Karpas-422 (cell line): ENCODE measurements at regions not wholly inside any gene's neighbourhood (a gene's known extent, or its start where the extent isn't known, plus 50 kb on each side); places are given as distances from the start of the nearest gene placed in this dataset.
"Not testable (repeated sequence)": the region's sequence is repeated elsewhere in the genome, so short reads cannot be mapped to it uniquely, and the experiment has no call there.

Experiments
- DNase-seq: peaks from one replicate; pipeline ENCODE4 v3.0.0-alpha.2; 2015
- H2AFZ ChIP-seq: fragments of 200-600 bp; sonication (generic); 2 replicates; pipeline ENCODE4 v1.6.1; 2014; ENCODE audit warnings: antibody characterized with exemption, low read length, mixed read lengths
- H3K27ac ChIP-seq: fragments of 200-600 bp; sonication (generic); 2 replicates; pipeline ENCODE4 v1.5.1; 2014; ENCODE audit warnings: mild to moderate bottlenecking, low read length, moderate library complexity
- H3K27me3 ChIP-seq: fragments of 200-600 bp; sonication (generic); 2 replicates; pipeline ENCODE4 v1.6.1; 2014; ENCODE audit warnings: low read length, mixed read lengths
- H3K36me3 ChIP-seq: fragments of 200-600 bp; sonication (generic); 2 replicates; pipeline ENCODE4 v1.6.1; 2014; ENCODE audit warnings: low read length, mixed read lengths; ENCODE audit not compliant: insufficient read depth
- H3K4me1 ChIP-seq: fragments of 200-600 bp; sonication (generic); 2 replicates; pipeline ENCODE4 v1.6.1; 2014; ENCODE audit warnings: mild to moderate bottlenecking, low read length, mixed read lengths
- H3K4me2 ChIP-seq: fragments of 200-600 bp; sonication (generic); 2 replicates; pipeline ENCODE4 v1.6.1; 2014; ENCODE audit warnings: low read length, low read depth, mild to moderate bottlenecking; ENCODE audit not compliant: poor library complexity, severe bottlenecking
- H3K4me3 ChIP-seq: fragments of 200-600 bp; sonication (generic); 2 replicates; pipeline ENCODE4 v1.5.1; 2014; ENCODE audit warnings: mild to moderate bottlenecking, antibody characterized with exemption, low read length, mixed read lengths
- H3K79me2 ChIP-seq: fragments of 200-600 bp; sonication (generic); 2 replicates; pipeline ENCODE4 v1.6.1; 2014; ENCODE audit warnings: mild to moderate bottlenecking, low read length, mixed read lengths
- H3K9ac ChIP-seq: fragments of 200-600 bp; sonication (generic); 2 replicates; pipeline ENCODE4 v1.6.0; 2014; ENCODE audit warnings: low read length
- H3K9me2 ChIP-seq: fragments of 200-600 bp; sonication (generic), shearing (Covaris generic); replicated peaks from 2 replicates; pipeline ENCODE4 v1.6.0; 2014; ENCODE audit warnings: mild to moderate bottlenecking, low read length, moderate library complexity; ENCODE audit not compliant: insufficient read depth
- H3K9me3 ChIP-seq: fragments of 300-700, 200-600 bp; sonication (generic); 2 replicates; pipeline ENCODE4 v1.6.1; 2014; ENCODE audit warnings: low read length, mixed read lengths
- H4K20me1 ChIP-seq: fragments of 200-600 bp; sonication (generic); 2 replicates; pipeline ENCODE4 v1.6.1; 2014; ENCODE audit warnings: mild to moderate bottlenecking, antibody characterized with exemption, low read length, low read depth; ENCODE audit not compliant: insufficient read depth

DNA sequence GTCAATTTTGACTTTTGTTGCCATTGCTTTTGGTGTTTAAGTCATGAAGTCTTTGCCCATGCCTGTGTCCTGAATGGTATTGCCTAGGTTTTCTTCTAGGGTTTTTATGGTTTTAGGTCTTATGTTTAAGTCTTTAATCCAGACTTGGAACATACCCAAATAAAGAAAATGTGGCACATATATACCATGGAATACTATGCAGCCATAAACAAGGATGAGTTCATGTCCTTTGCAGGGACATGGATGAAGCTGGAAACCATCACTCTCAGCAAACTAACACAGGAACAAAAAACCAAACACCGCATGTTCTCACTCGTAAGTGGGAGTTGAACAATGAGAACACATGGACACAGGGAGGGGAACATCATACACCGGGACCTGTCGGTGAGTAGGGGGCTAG lies 90.5 kb upstream of the MAP3K1 start:
- not testable (repeated sequence) for H3K9me3 ChIP-seq, H2AFZ ChIP-seq

DNA sequence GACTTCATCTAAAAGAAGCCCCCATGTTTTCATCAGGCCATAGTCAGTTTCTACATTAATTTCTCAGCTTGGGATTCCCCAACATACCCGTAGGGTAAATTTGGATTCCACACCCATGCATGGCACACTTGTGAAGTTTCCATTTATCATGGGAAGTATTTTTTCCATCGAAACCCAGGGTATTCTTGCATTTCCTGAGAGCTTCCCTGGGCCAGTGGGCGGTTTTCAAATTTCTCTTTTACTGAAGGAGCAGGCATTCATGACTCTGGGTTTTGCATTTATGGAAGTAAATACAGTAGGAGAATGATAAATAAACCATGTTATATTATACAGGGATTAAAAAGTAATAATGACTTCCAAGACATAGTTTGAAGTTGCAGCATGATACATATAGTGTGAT lies 93.0 kb upstream of the MAP3K1 start:
- Histone ChIP-seq H3K4me1 (peaks cover 4% of the 10 kb centered on the region; the same call in 1 of the 2 replicates), H3K4me3 (no peak overlapping the region), H3K27ac (no peak overlapping the region), H3K9me2 (no peaks in the 10 kb centered on the region), H2AFZ (no peak overlapping the region), H4K20me1 (no peaks in the 10 kb centered on the region), H3K27me3 (no peaks in the 10 kb centered on the region), H3K9ac (no peak overlapping the region), H3K9me3 (no peaks in the 10 kb centered on the region), H3K36me3 (no peaks in the 10 kb centered on the region), H3K79me2 (no peaks in the 10 kb centered on the region), H3K4me2 (no peak overlapping the region)
- DNase-seq, result no peak

More for the DNA sequence above, 90.5 kb upstream of the MAP3K1 start:
- not testable (repeated sequence) for H3K36me3 ChIP-seq, H3K4me3 ChIP-seq, H3K79me2 ChIP-seq, H3K27ac ChIP-seq, H3K9me2 ChIP-seq, H4K20me1 ChIP-seq, H3K9ac ChIP-seq, H3K4me2 ChIP-seq, DNase-seq, H3K27me3 ChIP-seq
- H3K4me1 ChIP-seq, result peaks cover 17% of the 10 kb centered on the region

DNA sequence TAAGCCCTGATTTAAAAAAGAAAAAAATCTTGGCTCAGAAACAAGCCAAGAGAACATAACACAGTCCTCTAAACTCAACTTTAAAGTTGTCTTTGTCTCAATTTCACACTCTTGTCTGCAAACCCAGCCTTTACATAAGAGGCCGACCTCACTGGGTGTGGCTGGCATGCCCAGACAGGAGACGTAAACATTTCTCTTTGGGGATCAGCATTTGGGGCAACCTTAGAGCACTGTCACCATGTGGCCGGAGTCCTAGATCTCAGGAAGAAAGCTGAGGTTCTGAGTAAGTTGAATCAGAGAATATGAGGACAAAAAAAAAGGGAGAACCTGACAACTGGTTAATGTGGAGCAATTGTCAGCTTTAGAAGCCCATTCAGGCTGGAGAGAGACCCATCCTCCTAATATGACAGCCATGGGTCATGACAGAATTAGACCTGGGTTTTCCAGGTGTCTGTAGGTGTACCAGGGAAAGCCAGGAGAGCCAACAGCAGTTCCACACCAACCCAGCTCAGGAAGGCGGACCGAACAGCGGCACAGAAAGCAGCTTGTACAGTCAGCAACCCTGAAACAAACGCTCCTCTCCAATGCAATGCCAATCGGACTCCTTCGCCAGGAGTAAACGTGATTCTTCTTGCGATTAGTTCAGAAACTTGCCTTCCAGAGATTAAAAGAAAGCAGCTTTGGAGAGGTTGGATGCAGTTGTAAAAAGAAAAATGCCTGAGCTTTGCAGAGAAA lies 97.9 kb upstream of the MAP3K1 start:
- no peak overlapping the region for H3K4me2 ChIP-seq
- no peaks in the 10 kb centered on the region for H3K4me1 ChIP-seq
- DNase-seq, result no peak
- H3K9me2 ChIP-seq, result no peaks in the 10 kb centered on the region
- H4K20me1 ChIP-seq, result no peaks in the 10 kb centered on the region
- H3K79me2 ChIP-seq, result no peaks in the 10 kb centered on the region
- no peaks in the 10 kb centered on the region for H3K9me3 ChIP-seq
- H3K36me3 ChIP-seq, result no peaks in the 10 kb centered on the region
- H3K9ac ChIP-seq, result no peak overlapping the region
- no peak overlapping the region for H3K27ac ChIP-seq
- no peak overlapping the region for H3K4me3 ChIP-seq
- no peak overlapping the region for H2AFZ ChIP-seq
- H3K27me3 ChIP-seq, result no peaks in the 10 kb centered on the region

DNA sequence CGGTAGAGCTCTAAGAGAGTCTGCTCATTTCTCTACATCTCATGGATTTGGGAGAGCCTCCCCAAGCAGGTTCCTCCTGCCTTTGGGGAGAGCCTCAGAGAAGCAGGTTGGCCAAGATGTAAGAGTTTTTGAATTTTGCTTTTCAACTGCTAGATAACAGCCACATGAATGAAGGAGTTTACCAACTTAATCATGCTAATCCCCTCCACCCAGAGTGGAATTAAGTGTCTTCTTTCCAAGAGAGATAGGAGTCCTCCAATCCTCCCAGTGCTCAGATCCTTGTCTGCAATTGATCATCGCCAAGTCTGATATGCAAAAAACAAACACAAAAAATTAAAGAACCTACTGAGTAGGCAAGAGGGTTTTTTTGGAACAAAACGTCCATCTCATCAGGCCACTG lies 99.4 kb upstream of the MAP3K1 start:
- Histone ChIP-seq H2AFZ (no peak overlapping the region), H3K27me3 (no peaks in the 10 kb centered on the region), H3K9me2 (no peaks in the 10 kb centered on the region), H3K9me3 (no peaks in the 10 kb centered on the region), H3K79me2 (no peaks in the 10 kb centered on the region), H3K27ac (no peak overlapping the region), H3K36me3 (no peaks in the 10 kb centered on the region), H4K20me1 (no peaks in the 10 kb centered on the region), H3K4me1 (peaks cover 3% of the 10 kb centered on the region; the same call in 1 of the 2 replicates), H3K4me3 (no peak overlapping the region), H3K4me2 (no peak overlapping the region), H3K9ac (no peak overlapping the region)
- no peak for DNase-seq

DNA sequence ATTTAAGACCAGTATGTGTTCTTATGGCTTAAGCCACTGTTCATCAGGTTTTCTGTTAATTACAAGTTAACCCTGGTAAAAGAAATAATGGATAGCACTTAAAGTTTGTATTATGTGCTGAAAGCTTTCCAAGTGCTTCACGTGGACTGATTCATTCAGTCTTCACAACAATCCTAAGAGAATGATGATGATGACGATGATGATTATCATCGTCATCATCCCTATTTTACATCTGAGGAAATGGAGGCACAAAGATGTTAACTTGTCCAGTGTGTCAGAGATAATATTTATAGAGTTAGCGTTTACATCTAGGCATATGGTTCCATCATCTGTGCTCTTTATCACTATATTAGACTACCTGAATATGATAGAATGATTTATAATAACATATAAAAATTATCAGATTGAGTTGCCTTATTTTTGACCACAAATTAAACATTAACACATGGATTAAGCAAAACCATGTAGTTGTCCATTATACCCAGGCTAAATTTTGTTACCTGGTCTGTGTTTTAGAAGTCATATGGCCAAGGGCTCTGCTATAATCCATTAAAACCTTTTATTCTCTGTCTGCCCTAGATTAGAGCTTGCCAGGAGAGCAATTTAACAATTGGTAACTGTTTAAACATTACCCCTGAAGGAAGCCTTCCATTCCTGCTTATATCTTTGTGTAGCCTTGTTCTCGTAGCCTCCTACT lies 102.3 kb upstream of the MAP3K1 start:
- Histone ChIP-seq H4K20me1 (no peaks in the 10 kb centered on the region), H3K9ac (no peak overlapping the region), H3K36me3 (no peaks in the 10 kb centered on the region), H3K27me3 (no peaks in the 10 kb centered on the region), H3K9me2 (no peaks in the 10 kb centered on the region), H2AFZ (no peak overlapping the region), H3K4me3 (no peak overlapping the region), H3K4me2 (no peak overlapping the region), H3K27ac (no peak overlapping the region), H3K9me3 (no peaks in the 10 kb centered on the region), H3K79me2 (no peaks in the 10 kb centered on the region), H3K4me1 (peaks cover 5% of the 10 kb centered on the region; the same call in 1 of the 2 replicates)
- no peak for DNase-seq

DNA sequence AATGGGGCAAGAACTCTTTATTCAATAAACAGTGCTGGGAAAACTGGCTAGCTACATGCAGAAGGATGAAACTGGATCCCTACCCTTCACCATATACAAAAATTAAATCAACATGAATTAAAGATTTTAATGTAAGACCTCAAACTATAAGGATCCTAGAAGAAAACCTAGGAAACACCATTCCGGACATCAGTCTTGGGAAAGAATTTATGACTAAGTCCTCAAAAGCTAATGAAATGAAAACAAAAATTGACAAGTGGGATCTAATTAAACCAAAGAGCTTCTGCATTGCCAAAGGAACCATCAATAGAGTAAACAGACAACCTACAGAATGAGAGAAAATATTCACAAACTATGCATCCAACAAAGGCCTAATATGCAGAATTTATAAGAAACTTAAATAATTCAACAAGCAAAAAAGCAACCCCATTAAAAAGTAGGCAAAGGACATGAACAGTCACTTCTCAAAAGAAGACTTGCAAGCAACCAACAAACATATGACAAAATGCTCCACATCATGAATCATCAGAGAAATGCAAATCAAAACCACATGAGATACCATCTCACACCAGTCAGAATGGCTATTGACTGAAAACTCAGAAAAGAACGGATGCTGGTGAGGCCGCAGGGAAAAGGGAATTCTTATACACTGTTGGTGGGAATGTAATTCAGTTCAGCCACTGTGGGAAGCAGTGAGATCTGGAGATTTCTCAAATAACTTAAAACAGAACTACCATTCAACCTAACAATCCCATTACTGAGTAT lies 104.3 kb upstream of the MAP3K1 start:
- DNase-seq, result no peak
- Histone ChIP-seq H3K79me2 (no peaks in the 10 kb centered on the region), H3K9ac (no peak overlapping the region), H3K36me3 (no peaks in the 10 kb centered on the region), H3K27ac (no peak overlapping the region), H2AFZ (no peak overlapping the region), H3K4me3 (no peak overlapping the region), H3K9me3 (no peaks in the 10 kb centered on the region), H4K20me1 (no peaks in the 10 kb centered on the region), H3K4me2 (no peak overlapping the region), H3K27me3 (no peaks in the 10 kb centered on the region), H3K9me2 (no peaks in the 10 kb centered on the region), H3K4me1 (peaks cover 12% of the 10 kb centered on the region)

DNA sequence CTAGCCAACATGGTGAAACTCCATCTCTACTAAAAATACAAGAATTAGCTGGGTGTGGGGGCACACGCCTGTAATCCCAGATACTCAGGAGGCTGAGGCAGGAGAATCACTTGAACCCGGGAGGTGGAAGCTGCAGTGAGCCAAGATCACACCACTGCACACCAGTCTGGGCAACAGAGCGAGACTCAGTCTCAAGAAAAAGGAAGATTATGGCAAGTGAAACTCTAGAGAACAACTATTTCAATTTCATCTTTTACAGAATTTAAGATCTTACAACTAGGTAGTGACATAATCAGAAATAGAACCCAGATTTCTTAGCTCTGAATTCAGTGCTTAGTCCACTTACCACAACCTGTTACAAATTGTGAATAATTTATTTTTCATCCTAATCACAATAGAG lies 108.8 kb upstream of the MAP3K1 start:
- Histone ChIP-seq H4K20me1 (no peaks in the 10 kb centered on the region), H3K27me3 (no peaks in the 10 kb centered on the region), H3K9me2 (no peaks in the 10 kb centered on the region), H3K79me2 (no peaks in the 10 kb centered on the region), H3K4me2 (no peak overlapping the region), H3K4me1 (peaks cover 37% of the 10 kb centered on the region), H3K27ac (no peak overlapping the region), H2AFZ (no peak overlapping the region), H3K4me3 (no peak overlapping the region), H3K9me3 (no peaks in the 10 kb centered on the region), H3K9ac (no peak overlapping the region), H3K36me3 (no peaks in the 10 kb centered on the region)
- no peak for DNase-seq

DNA sequence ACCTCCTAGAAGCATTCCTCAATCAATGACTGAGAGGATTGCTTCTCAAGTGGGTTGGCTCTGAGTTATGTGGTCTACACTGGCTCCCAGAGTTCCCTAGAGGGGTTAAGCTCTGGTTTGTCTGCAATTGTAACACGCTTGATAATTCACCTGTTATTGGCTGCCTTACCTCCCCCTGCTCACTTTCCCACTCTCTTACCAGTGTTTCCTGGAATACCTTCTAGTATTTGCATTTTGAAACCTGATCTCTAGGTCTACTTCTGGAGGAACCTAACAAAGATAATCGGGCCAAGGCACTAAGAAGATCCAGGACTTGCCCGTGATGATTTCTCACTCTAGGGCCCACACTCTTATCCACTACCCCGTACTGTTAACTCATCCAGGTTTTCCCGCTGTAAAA lies 110.1 kb upstream of the MAP3K1 start:
- H3K9me2 ChIP-seq, result no peaks in the 10 kb centered on the region
- no peak for DNase-seq
- H3K27me3 ChIP-seq, result no peaks in the 10 kb centered on the region
- H3K9ac ChIP-seq, result no peak overlapping the region
- H3K36me3 ChIP-seq, result no peaks in the 10 kb centered on the region
- H3K4me1 ChIP-seq, result peaks cover 32% of the 10 kb centered on the region
- no peak overlapping the region for H3K27ac ChIP-seq
- no peak overlapping the region for H3K4me3 ChIP-seq
- H2AFZ ChIP-seq, result no peak overlapping the region
- peak overlapping the region; percentile 39 for H3K4me2 ChIP-seq
- no peaks in the 10 kb centered on the region for H3K79me2 ChIP-seq
- H4K20me1 ChIP-seq, result no peaks in the 10 kb centered on the region
- no peaks in the 10 kb centered on the region for H3K9me3 ChIP-seq
